ENCODE measurements at regions not wholly inside any gene's neighbourhood (a gene's known extent, or its start where the extent isn't known, plus 50 kb on each side); places are given as distances from the start of the nearest gene placed in this dataset.
"Not testable (repeated sequence)": the region's sequence is repeated elsewhere in the genome, so short reads cannot be mapped to it uniquely, and the experiment has no call there.

DNA sequence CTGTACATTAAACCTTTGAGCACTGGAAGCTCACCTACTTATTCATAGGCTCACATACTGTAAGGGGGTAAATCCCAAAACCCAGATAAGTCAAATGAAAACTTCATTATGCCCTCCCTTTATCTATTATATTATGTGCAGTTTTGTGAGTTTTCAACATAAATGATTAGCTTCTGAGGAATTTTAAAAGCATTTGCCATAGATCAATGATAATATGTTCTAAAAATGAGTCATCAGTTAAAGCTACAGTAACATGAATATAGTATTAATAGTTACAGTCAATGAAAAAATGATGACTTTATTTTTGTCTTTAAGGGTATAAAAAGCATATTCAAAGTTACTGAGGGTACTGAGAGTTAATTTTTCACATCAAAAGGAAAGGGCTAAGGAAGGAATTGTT, 151.9 kb downstream of the SPATA31A6 start:
- POLR2A ChIA-PET; H3K4me3 ChIP-seq (ENCODE audit: low read depth, low read length); DNase-seq (ENCODE audit: low read depth, low spot score); CTCF ChIA-PET; H3K27ac ChIP-seq (ENCODE audit: low read depth, low read length); H3K9me3 ChIP-seq (ENCODE audit: control insufficient read depth, insufficient read depth, low read length); H3K27me3 ChIP-seq (ENCODE audit: control insufficient read depth, insufficient read depth, low read length): not testable (repeated sequence)

DNA sequence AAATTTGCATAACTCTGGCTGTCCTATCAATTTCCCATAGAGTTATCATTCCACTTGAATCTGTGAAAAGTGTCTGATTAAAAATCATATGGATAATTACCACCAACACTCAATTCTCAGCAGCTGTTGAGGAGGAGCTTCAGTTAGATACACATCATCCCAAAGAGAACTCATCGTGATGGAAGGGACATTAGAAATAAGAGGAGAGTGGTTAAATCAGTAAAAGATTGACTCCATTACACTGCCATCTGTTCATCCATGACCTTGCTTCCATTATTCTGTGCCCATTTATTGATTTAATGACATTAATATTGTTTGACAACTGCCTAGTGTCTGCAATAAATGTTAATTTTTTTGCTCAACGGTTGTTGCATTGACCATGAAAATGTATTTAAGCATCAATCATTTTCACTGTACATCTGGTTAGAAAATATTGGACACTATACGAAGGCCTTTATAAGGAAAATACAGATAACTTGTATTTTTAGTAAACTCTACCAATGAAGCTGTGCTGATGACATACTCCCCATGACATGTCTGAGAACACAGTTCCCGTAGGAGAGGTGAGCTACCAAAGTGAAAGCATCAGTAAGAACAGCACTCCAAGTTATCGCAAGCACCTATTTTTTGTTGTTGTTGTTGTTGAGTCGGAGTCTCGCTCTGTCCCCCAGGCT, 152.7 kb downstream of the SPATA31A6 start:
- DNase-seq (ENCODE audit: low read depth, low spot score); POLR2A ChIA-PET; CTCF ChIA-PET; H3K27ac ChIP-seq (ENCODE audit: low read depth, low read length); H3K9me3 ChIP-seq (ENCODE audit: control insufficient read depth, insufficient read depth, low read length); H3K4me3 ChIP-seq (ENCODE audit: low read depth, low read length); H3K27me3 ChIP-seq (ENCODE audit: control insufficient read depth, insufficient read depth, low read length): not testable (repeated sequence)

DNA sequence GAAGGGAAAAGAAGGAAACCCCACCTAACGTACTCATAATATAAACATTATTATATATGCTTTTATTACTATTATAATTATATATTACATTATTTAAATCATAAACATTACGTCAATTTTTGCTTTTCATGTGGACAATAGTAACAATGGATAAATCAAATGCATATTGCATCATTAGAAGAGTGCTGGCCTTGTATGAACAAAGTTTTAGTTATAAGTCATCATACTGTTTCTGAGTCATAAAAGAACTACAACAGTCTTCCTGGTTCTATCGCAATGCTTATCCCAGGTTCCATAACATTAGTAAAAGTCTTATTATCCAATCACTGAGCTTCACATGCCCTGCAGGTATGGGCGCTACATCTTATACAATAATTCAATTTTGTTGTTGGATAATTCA, 154.8 kb downstream of the SPATA31A6 start:
- DNase-seq (ENCODE audit: low read depth, low spot score); POLR2A ChIA-PET; H3K9me3 ChIP-seq (ENCODE audit: control insufficient read depth, insufficient read depth, low read length); H3K4me3 ChIP-seq (ENCODE audit: low read depth, low read length); H3K27ac ChIP-seq (ENCODE audit: low read depth, low read length); H3K27me3 ChIP-seq (ENCODE audit: control insufficient read depth, insufficient read depth, low read length); CTCF ChIA-PET: not testable (repeated sequence)

DNA sequence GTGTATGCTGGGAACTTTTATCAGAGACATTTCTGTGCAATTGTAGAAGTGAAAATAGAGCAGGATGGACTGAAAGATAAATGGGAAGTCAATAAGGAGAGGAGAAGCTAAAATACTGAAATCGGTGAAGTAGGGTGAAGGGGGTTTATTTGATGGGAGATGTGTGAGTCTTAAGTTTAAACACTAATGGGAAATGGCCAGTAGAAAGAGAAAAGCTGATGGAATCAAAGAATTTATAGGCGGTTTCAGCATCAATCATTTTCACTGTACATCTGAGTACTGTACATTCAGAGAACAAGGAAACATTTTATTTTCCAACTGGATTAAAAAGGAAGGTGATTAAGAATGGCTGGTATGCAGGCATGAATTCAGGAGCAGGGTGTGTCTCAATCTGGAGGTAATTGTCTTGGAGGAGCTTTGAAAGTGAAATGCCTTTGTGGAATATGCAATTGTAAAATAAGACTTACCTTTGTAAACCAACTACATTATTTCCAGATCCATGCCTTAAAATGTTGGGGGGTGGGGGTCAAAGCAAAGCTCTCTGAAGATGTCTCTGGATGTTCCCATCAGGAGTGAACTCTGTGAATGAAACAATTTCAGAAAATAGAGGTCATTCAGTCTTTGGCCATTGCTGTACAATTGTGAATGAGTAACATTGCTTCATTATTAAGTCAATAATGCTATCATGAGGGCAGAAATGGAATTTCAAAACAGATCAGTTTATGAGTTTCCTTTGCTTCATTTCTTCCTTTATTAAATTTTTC, 156.4 kb downstream of the SPATA31A6 start:
- POLR2A ChIA-PET; CTCF ChIA-PET; H3K27ac ChIP-seq (ENCODE audit: low read depth, low read length); H3K9me3 ChIP-seq (ENCODE audit: control insufficient read depth, insufficient read depth, low read length); DNase-seq (ENCODE audit: low read depth, low spot score); H3K27me3 ChIP-seq (ENCODE audit: control insufficient read depth, insufficient read depth, low read length); H3K4me3 ChIP-seq (ENCODE audit: low read depth, low read length): not testable (repeated sequence)

DNA sequence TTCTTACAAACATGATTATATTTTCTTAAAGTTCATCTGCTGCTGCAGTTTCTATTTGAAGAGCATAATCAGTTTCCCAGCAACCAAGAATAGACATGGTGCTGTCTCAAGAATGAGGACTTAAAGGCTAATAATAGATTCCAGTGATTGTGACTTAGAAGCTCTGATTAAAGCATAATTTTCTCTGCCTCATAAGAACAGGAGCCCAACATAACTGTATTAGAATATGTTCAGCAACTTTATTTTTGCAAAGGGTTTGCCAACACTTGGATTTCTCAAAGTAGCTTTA, 156.9 kb downstream of the SPATA31A6 start:
- POLR2A ChIA-PET; H3K9me3 ChIP-seq (ENCODE audit: control insufficient read depth, insufficient read depth, low read length); H3K27ac ChIP-seq (ENCODE audit: low read depth, low read length); DNase-seq (ENCODE audit: low read depth, low spot score); CTCF ChIA-PET; H3K4me3 ChIP-seq (ENCODE audit: low read depth, low read length); H3K27me3 ChIP-seq (ENCODE audit: control insufficient read depth, insufficient read depth, low read length): not testable (repeated sequence)

DNA sequence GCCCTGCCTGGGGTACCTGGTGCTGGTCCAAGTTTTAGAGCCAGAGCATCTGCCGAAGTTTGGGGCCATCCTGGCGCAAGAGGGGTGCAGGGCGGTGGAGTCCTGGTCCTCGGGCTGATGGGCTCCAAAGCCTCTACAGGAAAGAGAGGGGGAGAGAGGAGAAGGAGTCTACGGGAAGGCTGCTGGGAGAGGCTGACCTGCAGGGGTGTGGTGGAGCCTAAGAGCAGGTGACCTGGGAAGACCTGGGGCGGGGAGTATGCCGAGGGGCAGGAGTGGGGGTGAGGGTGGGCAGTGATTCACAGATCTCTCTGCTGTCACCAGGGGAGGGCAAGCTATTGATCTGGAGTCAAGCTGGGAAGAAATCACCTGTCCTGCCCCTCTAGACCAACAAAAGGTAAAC, 158.4 kb downstream of the SPATA31A6 start:
- POLR2A ChIA-PET = not testable (repeated sequence)

DNA sequence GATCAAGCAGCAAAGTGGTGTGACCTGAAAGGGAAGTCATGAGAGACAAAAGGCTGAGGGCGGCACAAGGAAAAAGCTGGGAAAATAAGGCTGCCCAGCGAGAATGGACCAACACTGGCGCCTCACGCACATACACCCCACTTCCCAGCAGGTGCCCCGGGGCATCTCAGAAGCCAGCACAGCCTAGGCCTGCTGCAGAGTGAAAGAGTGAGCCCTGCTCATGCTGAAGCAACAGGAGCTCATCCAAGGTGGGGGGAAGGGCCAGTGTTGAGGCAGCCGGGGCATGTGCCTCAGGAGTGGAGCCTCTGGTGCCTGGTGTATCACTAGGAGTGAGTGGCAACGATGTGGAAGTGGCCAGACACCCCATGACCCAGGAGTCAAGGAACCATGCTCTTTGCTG, 158.8 kb downstream of the SPATA31A6 start:
- CTCF ChIA-PET = not testable (repeated sequence)

More for the DNA sequence above, 158.4 kb downstream of the SPATA31A6 start:
- CTCF ChIA-PET; H3K4me3 ChIP-seq (ENCODE audit: low read depth, low read length); H3K27me3 ChIP-seq (ENCODE audit: control insufficient read depth, insufficient read depth, low read length); H3K27ac ChIP-seq (ENCODE audit: low read depth, low read length); DNase-seq (ENCODE audit: low read depth, low spot score); H3K9me3 ChIP-seq (ENCODE audit: control insufficient read depth, insufficient read depth, low read length): not testable (repeated sequence)

DNA sequence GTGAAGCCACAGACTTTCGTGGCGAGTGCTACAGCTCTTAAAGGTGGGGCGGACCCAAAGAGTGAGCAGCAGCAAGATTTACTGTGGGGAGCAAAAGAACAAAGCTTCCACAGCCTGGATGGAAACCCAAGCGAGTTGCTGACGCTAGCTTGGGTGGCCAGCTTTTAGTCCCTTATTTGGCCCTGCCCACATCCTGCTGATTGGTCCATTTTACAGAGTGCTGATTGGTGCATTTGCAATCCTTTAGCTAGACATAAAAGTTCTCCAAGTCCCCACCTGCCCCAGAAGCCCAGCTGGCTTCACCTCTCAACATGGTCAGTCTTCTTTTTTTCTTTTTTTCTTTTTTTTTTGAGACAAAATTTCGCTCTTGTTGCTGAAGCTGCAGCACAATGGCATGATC, 161.0 kb downstream of the SPATA31A6 start:
- H3K27ac ChIP-seq (ENCODE audit: low read depth, low read length); POLR2A ChIA-PET; H3K4me3 ChIP-seq (ENCODE audit: low read depth, low read length); H3K9me3 ChIP-seq (ENCODE audit: control insufficient read depth, insufficient read depth, low read length); DNase-seq (ENCODE audit: low read depth, low spot score); H3K27me3 ChIP-seq (ENCODE audit: control insufficient read depth, insufficient read depth, low read length); CTCF ChIA-PET: not testable (repeated sequence)

More for the DNA sequence above, 158.8 kb downstream of the SPATA31A6 start:
- H3K4me3 ChIP-seq (ENCODE audit: low read depth, low read length); H3K27me3 ChIP-seq (ENCODE audit: control insufficient read depth, insufficient read depth, low read length); H3K27ac ChIP-seq (ENCODE audit: low read depth, low read length); POLR2A ChIA-PET; DNase-seq (ENCODE audit: low read depth, low spot score); H3K9me3 ChIP-seq (ENCODE audit: control insufficient read depth, insufficient read depth, low read length): not testable (repeated sequence)

DNA sequence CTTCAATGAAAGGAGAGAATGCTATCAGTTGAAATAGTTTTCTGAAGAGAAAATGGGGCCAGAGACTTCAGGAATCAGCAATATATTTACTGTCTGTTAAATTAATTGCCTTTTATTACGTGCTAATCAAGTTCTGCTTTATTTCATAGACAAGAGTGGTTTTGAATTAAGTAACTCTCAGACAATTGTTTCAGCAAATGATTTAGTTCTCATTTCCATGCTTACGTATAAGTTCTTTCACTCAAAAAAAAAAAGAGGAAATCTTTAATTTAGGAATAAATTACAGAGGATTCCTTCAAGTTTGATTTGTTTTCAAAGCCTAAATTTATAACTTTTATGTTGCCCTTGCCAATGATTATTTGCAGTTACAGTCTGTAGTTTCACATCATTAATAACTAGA, 163.5 kb downstream of the SPATA31A6 start:
- H3K9me3 ChIP-seq (ENCODE audit: control insufficient read depth, insufficient read depth, low read length); POLR2A ChIA-PET; DNase-seq (ENCODE audit: low read depth, low spot score); CTCF ChIA-PET; H3K27ac ChIP-seq (ENCODE audit: low read depth, low read length); H3K27me3 ChIP-seq (ENCODE audit: control insufficient read depth, insufficient read depth, low read length); H3K4me3 ChIP-seq (ENCODE audit: low read depth, low read length): not testable (repeated sequence)

DNA sequence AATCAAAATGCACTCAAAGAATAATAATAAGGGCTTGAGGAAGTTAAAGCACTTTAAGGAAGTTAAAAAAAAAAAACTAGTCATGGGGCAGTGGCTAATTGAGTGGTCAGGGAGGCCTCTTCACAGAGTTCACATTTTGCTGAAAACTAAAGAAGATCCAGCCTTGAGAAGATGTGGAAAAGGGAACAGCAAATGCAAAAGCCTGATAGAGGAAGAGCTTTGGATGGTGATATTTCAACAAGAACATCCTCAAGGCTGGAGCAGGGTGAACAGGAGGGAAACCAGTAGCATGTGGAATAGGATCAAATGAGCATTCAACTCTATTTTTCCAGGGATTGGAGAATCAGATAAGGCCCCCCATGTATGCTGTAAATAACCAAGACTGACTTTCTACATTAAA, 165.7 kb downstream of the SPATA31A6 start:
- H3K9me3 ChIP-seq (ENCODE audit: control insufficient read depth, insufficient read depth, low read length); CTCF ChIA-PET; POLR2A ChIA-PET: not testable (repeated sequence)

DNA sequence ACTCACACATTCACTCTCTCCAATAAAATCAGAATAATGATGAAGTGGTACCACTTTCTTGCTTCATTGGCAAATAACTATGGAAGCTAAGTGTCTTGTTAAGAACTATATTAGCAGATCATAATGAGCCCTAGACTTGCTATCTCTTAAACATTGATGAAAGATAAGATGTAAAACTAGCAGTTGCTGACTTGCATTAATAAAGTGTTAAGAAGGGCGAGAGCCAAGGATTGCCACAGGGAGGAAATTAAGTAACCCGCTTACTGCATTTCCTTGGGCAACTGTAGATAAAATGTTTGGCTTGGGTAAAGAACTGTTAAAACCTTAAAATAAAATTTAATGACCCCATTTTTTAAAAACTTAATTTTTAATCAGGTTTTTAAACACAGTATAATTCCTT, 167.0 kb downstream of the SPATA31A6 start:
- H3K9me3 ChIP-seq (ENCODE audit: control insufficient read depth, insufficient read depth, low read length); POLR2A ChIA-PET; DNase-seq (ENCODE audit: low read depth, low spot score); CTCF ChIA-PET; H3K4me3 ChIP-seq (ENCODE audit: low read depth, low read length); H3K27ac ChIP-seq (ENCODE audit: low read depth, low read length); H3K27me3 ChIP-seq (ENCODE audit: control insufficient read depth, insufficient read depth, low read length): not testable (repeated sequence)

More for the DNA sequence above, 165.7 kb downstream of the SPATA31A6 start:
- not testable (repeated sequence) for H3K27me3 ChIP-seq (ENCODE audit: control insufficient read depth, insufficient read depth, low read length); DNase-seq (ENCODE audit: low read depth, low spot score); H3K4me3 ChIP-seq (ENCODE audit: low read depth, low read length); H3K27ac ChIP-seq (ENCODE audit: low read depth, low read length)

DNA sequence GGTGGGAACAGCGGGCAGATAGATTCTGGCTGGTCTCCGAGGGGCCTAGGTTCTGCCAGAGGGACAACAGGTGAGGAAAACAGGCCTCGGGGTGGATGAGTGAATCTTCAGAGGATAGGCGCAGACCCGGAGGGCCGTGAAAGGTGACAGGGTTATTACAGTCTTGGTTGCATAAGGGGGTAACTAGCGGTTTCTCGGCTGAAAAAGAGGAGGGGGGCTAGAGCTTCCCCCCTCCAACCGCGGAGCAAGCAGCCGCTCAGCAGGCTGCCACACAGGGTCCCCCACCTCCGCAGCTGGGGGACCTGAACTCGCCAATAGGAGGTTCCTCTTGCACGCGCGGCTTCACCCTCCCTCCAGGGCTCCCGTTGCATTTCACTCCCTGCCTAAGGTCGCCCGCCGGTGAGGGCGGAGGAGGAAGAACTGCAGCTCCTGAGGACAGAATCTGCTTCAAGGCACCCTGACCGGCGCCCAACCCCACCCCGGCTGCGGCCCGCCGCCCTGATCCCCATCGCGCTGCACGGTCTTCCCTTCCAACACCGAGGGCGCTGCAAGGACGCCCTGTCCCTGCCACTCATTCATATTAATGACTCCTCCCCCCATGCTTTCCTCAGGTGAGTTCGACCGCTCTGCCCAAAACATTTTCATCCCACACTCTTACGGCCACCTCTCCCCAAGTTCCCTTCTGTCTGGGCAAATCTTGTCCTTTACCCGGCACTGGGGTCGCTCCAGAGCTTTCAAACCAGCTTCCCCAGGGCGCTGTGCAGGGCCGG, 174.3 kb downstream of the SPATA31A6 start:
- CTCF ChIA-PET; H3K9me3 ChIP-seq (ENCODE audit: control insufficient read depth, insufficient read depth, low read length); POLR2A ChIA-PET; H3K27me3 ChIP-seq (ENCODE audit: control insufficient read depth, insufficient read depth, low read length); H3K27ac ChIP-seq (ENCODE audit: low read depth, low read length); DNase-seq (ENCODE audit: low read depth, low spot score); H3K4me3 ChIP-seq (ENCODE audit: low read depth, low read length): not testable (repeated sequence)

All from AG04450 (cell line).